ENCODE measurements at regions not wholly inside any gene's neighbourhood (a gene's known extent, or its start where the extent isn't known, plus 50 kb on each side); places are given as distances from the start of the nearest gene placed in this dataset.

- Histone ChIP-seq H3K27ac (no peak overlapping the region), H2AFZ (no peak overlapping the region), H3K4me2 (ENCODE audit: low read length) (no peak overlapping the region), H3K27me3 (ENCODE audit: control insufficient read depth, insufficient read depth, low read length) (no peaks in the 10 kb centered on the region), H3K4me1 (no peaks in the 10 kb centered on the region), H3K36me3 (ENCODE audit: control insufficient read depth, insufficient read depth, low read length) (no peaks in the 10 kb centered on the region), H3K9me3 (ENCODE audit: control insufficient read depth, low read length) (no peaks in the 10 kb centered on the region), H3K4me3 (ENCODE audit: low read depth, low read length) (no peak overlapping the region), H3K79me2 (no peaks in the 10 kb centered on the region), H3K9ac (no peak overlapping the region)
- TF ChIP-seq, protein P1, sequence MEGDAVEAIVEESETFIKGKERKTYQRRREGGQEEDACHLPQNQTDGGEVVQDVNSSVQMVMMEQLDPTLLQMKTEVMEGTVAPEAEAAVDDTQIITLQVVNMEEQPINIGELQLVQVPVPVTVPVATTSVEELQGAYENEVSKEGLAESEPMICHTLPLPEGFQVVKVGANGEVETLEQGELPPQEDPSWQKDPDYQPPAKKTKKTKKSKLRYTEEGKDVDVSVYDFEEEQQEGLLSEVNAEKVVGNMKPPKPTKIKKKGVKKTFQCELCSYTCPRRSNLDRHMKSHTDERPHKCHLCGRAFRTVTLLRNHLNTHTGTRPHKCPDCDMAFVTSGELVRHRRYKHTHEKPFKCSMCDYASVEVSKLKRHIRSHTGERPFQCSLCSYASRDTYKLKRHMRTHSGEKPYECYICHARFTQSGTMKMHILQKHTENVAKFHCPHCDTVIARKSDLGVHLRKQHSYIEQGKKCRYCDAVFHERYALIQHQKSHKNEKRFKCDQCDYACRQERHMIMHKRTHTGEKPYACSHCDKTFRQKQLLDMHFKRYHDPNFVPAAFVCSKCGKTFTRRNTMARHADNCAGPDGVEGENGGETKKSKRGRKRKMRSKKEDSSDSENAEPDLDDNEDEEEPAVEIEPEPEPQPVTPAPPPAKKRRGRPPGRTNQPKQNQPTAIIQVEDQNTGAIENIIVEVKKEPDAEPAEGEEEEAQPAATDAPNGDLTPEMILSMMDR (IDR thresholded peaks at IDR 0.05), result no peak
Measured at GRCh38 chr1:229185963-229186362, 84.9 kb upstream of the RAB4A start.

DNA sequence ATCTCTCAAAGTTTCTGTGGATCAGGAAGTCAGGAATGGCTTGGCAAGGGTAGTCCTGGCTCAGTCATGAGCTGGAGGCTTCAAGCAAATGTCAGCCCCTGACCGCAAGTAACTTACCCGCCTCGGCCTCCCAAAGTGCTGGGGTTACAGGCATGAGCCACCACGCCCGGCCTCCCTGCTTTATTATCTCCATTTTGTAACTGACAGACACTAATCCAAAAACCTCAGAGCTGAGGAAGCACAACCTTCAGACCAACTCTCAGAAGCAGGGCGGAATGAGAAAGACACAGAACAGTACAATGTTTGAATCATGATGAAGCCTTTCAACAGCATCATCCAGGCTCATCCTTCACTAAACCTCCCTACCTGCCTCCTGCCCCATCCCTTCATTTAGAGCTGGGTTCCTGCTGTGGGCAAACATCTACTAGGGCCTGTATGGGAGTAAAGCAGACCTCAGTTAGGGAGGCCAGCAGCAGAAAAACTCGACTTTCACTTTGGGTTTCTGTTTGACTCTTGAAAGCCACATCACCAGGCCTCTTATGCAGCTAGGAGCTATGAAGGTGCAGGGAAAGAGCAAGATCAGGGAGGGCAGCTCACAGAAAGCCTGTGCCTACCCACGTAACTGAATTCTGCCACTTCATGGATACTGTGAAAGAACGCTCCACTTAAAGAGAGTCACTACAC lies 84.4 kb upstream of the RAB4A start:
- Histone ChIP-seq H3K4me1 (no peaks in the 10 kb centered on the region), H3K79me2 (no peaks in the 10 kb centered on the region), H3K27ac (no peak overlapping the region), H3K9ac (no peak overlapping the region), H3K27me3 (ENCODE audit: control insufficient read depth, insufficient read depth, low read length) (no peaks in the 10 kb centered on the region), H3K9me3 (ENCODE audit: control insufficient read depth, low read length) (no peaks in the 10 kb centered on the region), H2AFZ (no peak overlapping the region), H3K36me3 (ENCODE audit: control insufficient read depth, insufficient read depth, low read length) (no peaks in the 10 kb centered on the region), H3K4me3 (ENCODE audit: low read depth, low read length) (no peak overlapping the region), H3K4me2 (ENCODE audit: low read length) (no peak overlapping the region)
- TF ChIP-seq, protein P1 (IDR thresholded peaks at IDR 0.05), result no peak

GRCh38 chr1:229190057-229190575 lies 80.8 kb upstream of the RAB4A start:
- Histone ChIP-seq H3K27me3 (ENCODE audit: control insufficient read depth, insufficient read depth, low read length) (no peaks in the 10 kb centered on the region), H3K9ac (no peak overlapping the region), H3K36me3 (ENCODE audit: control insufficient read depth, insufficient read depth, low read length) (no peaks in the 10 kb centered on the region), H3K4me1 (no peaks in the 10 kb centered on the region), H3K4me3 (ENCODE audit: low read depth, low read length) (no peak overlapping the region), H3K9me3 (ENCODE audit: control insufficient read depth, low read length) (no peaks in the 10 kb centered on the region), H3K79me2 (no peaks in the 10 kb centered on the region), H3K4me2 (ENCODE audit: low read length) (no peak overlapping the region), H3K27ac (no peak overlapping the region), H2AFZ (no peak overlapping the region)
- TF ChIP-seq, protein P1 (IDR thresholded peaks at IDR 0.05), result no peak

DNA sequence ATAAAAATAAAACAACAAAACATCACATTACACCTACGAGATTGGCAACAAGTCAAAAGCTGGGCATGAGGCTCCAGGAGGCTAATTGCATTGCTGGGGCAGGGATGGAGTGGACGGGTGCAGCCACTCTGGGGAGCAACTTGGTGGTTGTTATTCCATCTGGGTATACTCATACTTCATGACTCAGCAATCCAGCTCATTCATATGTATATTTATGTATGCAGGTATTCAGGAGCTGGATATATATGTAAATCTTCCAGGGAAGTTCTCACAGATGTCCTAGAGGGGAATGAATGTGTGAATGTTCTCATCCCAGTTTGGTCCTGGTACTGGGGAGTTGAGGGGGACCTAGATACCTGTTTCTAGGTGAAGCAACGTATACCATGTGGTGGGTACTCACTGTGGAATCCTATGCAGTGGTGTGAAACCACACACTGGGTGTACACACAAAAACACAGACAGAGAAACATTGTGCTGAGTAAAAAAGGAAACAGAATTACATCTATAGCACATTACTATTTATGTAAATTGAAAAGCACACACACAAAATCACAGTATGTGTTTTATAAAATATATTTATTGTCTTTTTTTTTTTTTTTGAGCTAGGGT lies 79.7 kb upstream of the RAB4A start:
- H2AFZ ChIP-seq, result no peak overlapping the region
- no peaks in the 10 kb centered on the region for H3K4me1 ChIP-seq
- no peaks in the 10 kb centered on the region for H3K36me3 ChIP-seq (ENCODE audit: control insufficient read depth, insufficient read depth, low read length)
- no peaks in the 10 kb centered on the region for H3K27me3 ChIP-seq (ENCODE audit: control insufficient read depth, insufficient read depth, low read length)
- H3K9ac ChIP-seq, result no peak overlapping the region
- TF ChIP-seq, protein P1 (IDR thresholded peaks at IDR 0.05), result no peak
- no peaks in the 10 kb centered on the region for H3K79me2 ChIP-seq
- no peak overlapping the region for H3K4me3 ChIP-seq (ENCODE audit: low read depth, low read length)
- H3K27ac ChIP-seq, result no peak overlapping the region
- H3K4me2 ChIP-seq (ENCODE audit: low read length), result no peak overlapping the region
- H3K9me3 ChIP-seq (ENCODE audit: control insufficient read depth, low read length), result no peaks in the 10 kb centered on the region

Data from parathyroid adenoma (tissue), 2 donors.